ENCODE measurements at regions not wholly inside any gene's neighbourhood (a gene's known extent, or its start where the extent isn't known, plus 50 kb on each side); places are given as distances from the start of the nearest gene placed in this dataset.

DNA sequence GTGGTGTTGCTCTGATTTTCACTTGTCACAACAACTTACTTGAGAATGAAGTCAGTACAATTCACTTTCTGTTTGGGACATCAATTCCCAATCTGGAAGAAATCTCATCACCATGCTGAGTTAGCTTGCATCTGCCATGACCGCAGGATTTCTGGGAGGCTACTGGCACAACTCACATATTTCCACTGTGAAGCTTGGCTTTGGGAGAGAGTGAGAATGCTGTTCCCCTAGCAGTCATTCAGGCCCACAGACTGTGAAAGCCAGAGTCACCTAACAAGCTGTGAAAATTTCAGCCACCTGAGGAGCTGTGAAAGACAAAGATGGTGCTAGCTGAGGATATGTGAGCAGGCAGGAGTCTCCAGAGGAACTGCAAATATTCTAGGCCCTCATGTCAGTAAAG is 365.2 kb upstream of the TUSC1 start:
- TF ChIP-seq, protein P1, sequence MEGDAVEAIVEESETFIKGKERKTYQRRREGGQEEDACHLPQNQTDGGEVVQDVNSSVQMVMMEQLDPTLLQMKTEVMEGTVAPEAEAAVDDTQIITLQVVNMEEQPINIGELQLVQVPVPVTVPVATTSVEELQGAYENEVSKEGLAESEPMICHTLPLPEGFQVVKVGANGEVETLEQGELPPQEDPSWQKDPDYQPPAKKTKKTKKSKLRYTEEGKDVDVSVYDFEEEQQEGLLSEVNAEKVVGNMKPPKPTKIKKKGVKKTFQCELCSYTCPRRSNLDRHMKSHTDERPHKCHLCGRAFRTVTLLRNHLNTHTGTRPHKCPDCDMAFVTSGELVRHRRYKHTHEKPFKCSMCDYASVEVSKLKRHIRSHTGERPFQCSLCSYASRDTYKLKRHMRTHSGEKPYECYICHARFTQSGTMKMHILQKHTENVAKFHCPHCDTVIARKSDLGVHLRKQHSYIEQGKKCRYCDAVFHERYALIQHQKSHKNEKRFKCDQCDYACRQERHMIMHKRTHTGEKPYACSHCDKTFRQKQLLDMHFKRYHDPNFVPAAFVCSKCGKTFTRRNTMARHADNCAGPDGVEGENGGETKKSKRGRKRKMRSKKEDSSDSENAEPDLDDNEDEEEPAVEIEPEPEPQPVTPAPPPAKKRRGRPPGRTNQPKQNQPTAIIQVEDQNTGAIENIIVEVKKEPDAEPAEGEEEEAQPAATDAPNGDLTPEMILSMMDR (IDR thresholded peaks at IDR 0.05; ENCODE audit: low read depth, low read length, poor library complexity, severe bottlenecking), result no peak
- no peak for TF ChIP-seq EZH2phosphoT487 (IDR thresholded peaks at IDR 0.05; ENCODE audit: borderline replicate concordance, low read length)
